IMR-90 (cell line): ENCODE measurements at regions not wholly inside any gene's neighbourhood (a gene's known extent, or its start where the extent isn't known, plus 50 kb on each side); places are given as distances from the start of the nearest gene placed in this dataset.

Experiments
- ATAC-seq: fragments of 200-7000 bp; cut with Tn5 transposase; 2 replicates; pipeline ENCODE4 v1.9.1; 2020; ENCODE audit warnings: low read depth, mild to moderate bottlenecking, moderate library complexity
- BruUV-seq: library from RNA; stranded (reverse); fragments of 400-500 nt; replicated peaks from 2 replicates; lab custom pipeline; 2021; lab: Mats Ljungman, UMichigan
- CTCF ChIA-PET: fragments of 300-600 bp; formaldehyde crosslinking; extraction: SDS; loops from one replicate; lab custom pipeline; 2021; ENCODE audit warnings: antibody characterized with exemption; lab: Yijun Ruan, JAX
- POLR2A ChIA-PET: fragments of 300-600 bp; sonication (Branson Sonifier 250); formaldehyde crosslinking; loops from one replicate; lab custom pipeline; 2022; ENCODE audit warnings: antibody characterized with exemption; ENCODE audit not compliant: unreplicated experiment; lab: Charles Lee
- DNase-seq: peaks from one replicate; pipeline ENCODE4 v3.0.0; 2013
- H2AFZ ChIP-seq: replicated peaks from 2 replicates; pipeline ENCODE3; 2013; ENCODE audit warnings: low read length, mild to moderate bottlenecking; ENCODE audit not compliant: poor library complexity
- H2AK5ac ChIP-seq: 2 replicates; pipeline ENCODE4 v1.6.1; 2013; ENCODE audit warnings: low read depth, low read length, inconsistent platforms
- H2AK9ac ChIP-seq: replicated peaks from 2 replicates; pipeline ENCODE3; 2013; ENCODE audit warnings: mild to moderate bottlenecking, low read depth, low read length, moderate library complexity; ENCODE audit not compliant: poor library complexity
- H2BK120ac ChIP-seq: 2 replicates; pipeline ENCODE4 v1.6.1; 2013; ENCODE audit warnings: low read depth, low read length, inconsistent platforms
- H2BK15ac ChIP-seq: 3 replicates; pipeline ENCODE4 v1.6.1; 2013; ENCODE audit warnings: low read depth, low read length, inconsistent platforms
- H2BK20ac ChIP-seq: 2 replicates; pipeline ENCODE4 v1.6.1; 2013; ENCODE audit warnings: low read depth, mild to moderate bottlenecking, inconsistent platforms, low read length, moderate library complexity
- H2BK5ac ChIP-seq: 2 replicates; pipeline ENCODE4 v1.6.1; 2013; ENCODE audit warnings: mild to moderate bottlenecking, low read depth, low read length, inconsistent platforms; ENCODE audit not compliant: poor library complexity, severe bottlenecking
- H3K14ac ChIP-seq: replicated peaks from 2 replicates; pipeline ENCODE4 v1.6.1; 2013; ENCODE audit warnings: low read depth, low read length, inconsistent platforms
- H3K18ac ChIP-seq: 2 replicates; pipeline ENCODE4 v1.6.1; 2013; ENCODE audit warnings: low read depth, low read length, control low read depth
- H3K23ac ChIP-seq: 2 replicates; pipeline ENCODE4 v1.6.1; 2013; ENCODE audit warnings: low read depth, low read length, inconsistent platforms
- H3K27ac ChIP-seq: 2 replicates; pipeline ENCODE4 v1.5.1; 2013; ENCODE audit warnings: mild to moderate bottlenecking, control low read depth, low read length; ENCODE audit not compliant: insufficient read depth
- H3K27me3 ChIP-seq: 2 replicates; pipeline ENCODE4 v1.6.1; 2013; ENCODE audit warnings: low read length; ENCODE audit not compliant: control insufficient read depth, insufficient read depth
- H3K36me3 ChIP-seq: 2 replicates; pipeline ENCODE4 v1.6.1; 2013; ENCODE audit warnings: low read length, mixed read lengths; ENCODE audit not compliant: control insufficient read depth, insufficient read depth
- H3K4ac ChIP-seq: 2 replicates; pipeline ENCODE4 v1.6.1; 2013; ENCODE audit warnings: low read depth, low read length, inconsistent platforms
- H3K4me1 ChIP-seq: 2 replicates; pipeline ENCODE4 v1.6.1; 2013; ENCODE audit warnings: low read length, mixed read lengths; ENCODE audit not compliant: control insufficient read depth, insufficient read depth
- H3K4me2 ChIP-seq: 2 replicates; pipeline ENCODE4 v1.6.1; 2013; ENCODE audit warnings: low read depth, mild to moderate bottlenecking, control low read depth, low read length, moderate library complexity
- H3K4me3 ChIP-seq: 2 replicates; pipeline ENCODE4 v1.5.1; 2013; ENCODE audit warnings: low read depth, mild to moderate bottlenecking, control low read depth, low read length, moderate library complexity; ENCODE audit not compliant: insufficient read depth
- H3K56ac ChIP-seq: 2 replicates; pipeline ENCODE4 v1.6.1; 2013; ENCODE audit warnings: low read length, inconsistent platforms; ENCODE audit not compliant: insufficient read depth; ENCODE audit errors: extremely low read depth
- H3K79me1 ChIP-seq, 2 experiments: 2 replicates each; pipeline ENCODE4 v1.6.1; 2013; ENCODE audit warnings: low read length in 2 of 2, inconsistent platforms in 1 of 2, low read depth in 1 of 2
- H3K9ac ChIP-seq: 2 replicates; pipeline ENCODE4 v1.6.1; 2013; ENCODE audit warnings: low read depth, low read length, control low read depth
- H3K9me1 ChIP-seq: 2 replicates; pipeline ENCODE4 v1.6.1; 2013; ENCODE audit warnings: low read length, inconsistent platforms; ENCODE audit not compliant: insufficient read depth
- H3K9me3 ChIP-seq: 2 replicates; pipeline ENCODE4 v1.6.1; 2013; ENCODE audit warnings: low read length; ENCODE audit not compliant: control insufficient read depth, insufficient read depth
- H4K20me1 ChIP-seq: 2 replicates; pipeline ENCODE4 v1.6.1; 2013; ENCODE audit warnings: low read length, inconsistent platforms; ENCODE audit not compliant: insufficient read depth
- H4K5ac ChIP-seq: 2 replicates; pipeline ENCODE4 v1.6.1; 2013; ENCODE audit warnings: mild to moderate bottlenecking, low read depth, low read length, control low read depth
- H4K8ac ChIP-seq, 2 experiments: 2 replicates each; pipeline ENCODE4 v1.6.1; 2013; ENCODE audit warnings: low read depth in 2 of 2, low read length in 2 of 2, control low read depth in 1 of 2, inconsistent platforms in 1 of 2
- H4K91ac ChIP-seq: 2 replicates; pipeline ENCODE4 v1.6.1; 2013; ENCODE audit warnings: low read depth, low read length, inconsistent platforms; ENCODE audit not compliant: insufficient read depth
- BHLHE40 ChIP-seq: fragments of 150-350 bp; IDR thresholded peaks from 2 replicates; pipeline ENCODE4 v1.6.1; 2016; ENCODE audit warnings: mild to moderate bottlenecking, low read depth, low read length
- CEBPB ChIP-seq: IDR thresholded peaks from 2 replicates; pipeline ENCODE4 v1.6.1; 2012; ENCODE audit warnings: low read depth, low read length, improper control_type of control experiment
- CHD1 ChIP-seq: IDR thresholded peaks from 2 replicates; pipeline ENCODE4 v1.6.1; 2012; ENCODE audit warnings: low read depth, low read length, improper control_type of control experiment
- CTCF ChIP-seq: conservative IDR thresholded peaks from 2 replicates; pipeline ENCODE4 v1.5.1; 2012; ENCODE audit warnings: mild to moderate bottlenecking, low read depth, low read length, improper control_type of control experiment
- ELK1 ChIP-seq: fragments of 150-350 bp; IDR thresholded peaks from 2 replicates; pipeline ENCODE4 v1.6.1; 2016; ENCODE audit warnings: low read depth, mild to moderate bottlenecking, low read length, moderate library complexity, borderline replicate concordance
- FOS ChIP-seq: fragments of 150-350 bp; IDR thresholded peaks from 2 replicates; pipeline ENCODE4 v1.6.1; 2016; ENCODE audit warnings: low read depth, low read length
- MAZ ChIP-seq: IDR thresholded peaks from 2 replicates; pipeline ENCODE4 v1.6.1; 2012; ENCODE audit warnings: low read depth, mild to moderate bottlenecking, low read length, improper control_type of control experiment, moderate library complexity, borderline replicate concordance
- MXI1 ChIP-seq: IDR thresholded peaks from 2 replicates; pipeline ENCODE4 v1.6.1; 2012; ENCODE audit warnings: low read depth, mild to moderate bottlenecking, low read length, moderate library complexity, borderline replicate concordance
- NFE2L2 ChIP-seq: fragments of 150-350 bp; IDR thresholded peaks from 2 replicates; pipeline ENCODE4 v1.6.1; 2016; ENCODE audit warnings: low read depth, mild to moderate bottlenecking, low read length
- POLR2A ChIP-seq: IDR thresholded peaks from 2 replicates; pipeline ENCODE4 v1.6.1; 2012; ENCODE audit warnings: mild to moderate bottlenecking, low read depth, low read length
- RCOR1 ChIP-seq: IDR thresholded peaks from 2 replicates; pipeline ENCODE4 v1.6.1; 2012; ENCODE audit warnings: mild to moderate bottlenecking, low read length, improper control_type of control experiment; ENCODE audit not compliant: insufficient replicate concordance
- RFX5 ChIP-seq: IDR thresholded peaks from 2 replicates; pipeline ENCODE4 v1.8.0; 2012; ENCODE audit warnings: low read depth, mild to moderate bottlenecking, low read length, moderate library complexity
- SMC3 ChIP-seq: fragments of 150-350 bp; IDR thresholded peaks from 2 replicates; pipeline ENCODE4 v1.6.1; 2016; ENCODE audit warnings: low read depth, mild to moderate bottlenecking, antibody characterized with exemption, low read length, moderate library complexity
- USF2 ChIP-seq: fragments of 150-350 bp; IDR thresholded peaks from 2 replicates; pipeline ENCODE4 v1.6.1; 2017; ENCODE audit warnings: mild to moderate bottlenecking, antibody characterized with exemption, low read length, low read depth
- WGBS, 2 experiments: methylation state at CpG; one replicate each; pipeline versions ENCODE4 v1.1.5 to v1.1.7; 2013; ENCODE audit warnings: missing lambda C conversion rate in 2 of 2; ENCODE audit not compliant: insufficient read length in 1 of 2; ENCODE audit errors: extremely low coverage in 2 of 2; 5-methylcytosine and 5-hydroxymethylcytosine counted together
- dilution Hi-C: fragments of 300-500 bp; cut with HindIII; formaldehyde crosslinking; loops from one replicate; pipeline ENCODE4 v1.14.3; 2018; ENCODE audit warnings: low sequenced_read_pairs; ENCODE audit not compliant: unreplicated experiment
- in situ Hi-C: fragments of 300-500 bp; cut with MboI; formaldehyde crosslinking; loops from 3 replicates; pipeline ENCODE4 v1.14.3; 2019; ENCODE audit warnings: low sequenced_read_pairs, inconsistent platforms, mixed read lengths
- intact Hi-C: fragments of 100-400 bp; cut with micrococcal nuclease; formaldehyde crosslinking; loops from 2 replicates; pipeline ENCODE4 v1.10.0; 2022

- no CpG with 5 or more reads among the region's 5 CpGs for WGBS, 2 experiments
- dilution Hi-C loops (no loop called here), in situ Hi-C loops (no loop called here), intact Hi-C loops (no loop called here)
- Histone ChIP-seq H2BK20ac (no peak overlapping the region), H4K5ac (no peak overlapping the region), H4K20me1 (no peaks in the 10 kb centered on the region), H3K56ac (no peak overlapping the region), H2BK120ac (no peak overlapping the region), H4K8ac (no peak overlapping the region), H3K9me3 (peaks cover 2% of the 10 kb centered on the region; the same call in 1 of the 2 replicates), H3K9ac (no peak overlapping the region), H3K36me3 (no peaks in the 10 kb centered on the region), H3K4me1 (no peaks in the 10 kb centered on the region), H3K79me1 (no peaks in the 10 kb centered on the region), H2AK5ac (no peak overlapping the region), H3K4me2 (no peak overlapping the region), H3K14ac (no peak overlapping the region), H3K27me3 (no peaks in the 10 kb centered on the region), H2BK15ac (no peak overlapping the region), H2AFZ (no peak overlapping the region), H2AK9ac (no peak overlapping the region), H3K4ac (no peak overlapping the region), H4K91ac (no peak overlapping the region), H3K18ac (no peak overlapping the region), H2BK5ac (no peak overlapping the region), H3K23ac (no peak overlapping the region), H3K9me1 (no peaks in the 10 kb centered on the region), H3K4me3 (no peak overlapping the region), H3K27ac (no peak overlapping the region)
- ATAC-seq (no peak), DNase-seq (no peak)
- POLR2A ChIA-PET, result no interaction called here
- no TSS peak for BruUV-seq
- CTCF ChIA-PET, result no interaction called here
- TF ChIP-seq RFX5 (no peak), CHD1 (no peak), BHLHE40 (no peak), CEBPB (no peak), SMC3 (no peak), RCOR1 (no peak), FOS (no peak), ELK1 (no peak), POLR2A (no peak), CTCF (no peak), MXI1 (no peak), MAZ (no peak), USF2 (no peak), NFE2L2 (no peak)
Observed at GRCh38 chr1:208510192-208510952, 266.2 kb upstream of the PLXNA2 start.
